ENCODE measurements at regions not wholly inside any gene's neighbourhood (a gene's known extent, or its start where the extent isn't known, plus 50 kb on each side); places are given as distances from the start of the nearest gene placed in this dataset.

DNA sequence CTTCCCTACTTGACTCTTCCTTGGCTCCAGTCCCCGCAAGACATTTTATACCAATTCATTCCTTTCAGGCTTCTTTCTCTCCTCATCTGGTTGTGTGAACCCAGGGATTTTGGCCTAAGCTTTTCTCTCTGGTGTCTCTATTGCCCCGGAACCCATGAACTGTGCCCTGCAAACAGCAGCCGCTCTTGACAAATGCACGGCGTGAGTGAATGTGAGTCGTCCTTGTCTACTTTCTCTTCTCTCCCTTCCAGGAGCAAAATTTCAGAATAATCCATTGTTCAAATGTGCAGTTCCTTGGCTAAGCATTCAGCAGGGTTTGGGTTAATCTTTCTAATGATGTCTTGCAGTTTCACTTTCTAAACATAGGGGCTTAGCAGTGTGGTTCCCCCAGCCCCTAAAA is 250.4 kb upstream of the IRX4 start:
- in situ Hi-C loops (cut with MboI; ENCODE audit: low pct_unique_long_range_greater_than_20kb in 2 of 9, low sequenced_read_pairs in 9 of 9, unreplicated experiment in 9 of 9) = no loop called here
- Histone ChIP-seq H3K27ac (no peak overlapping the region), H3K4me3 (no peak overlapping the region), H3K4me1 (replicated peaks in 1 of 2) (peaks cover 0 to 22% of the 10 kb centered on the region in 2 donors)
- WGBS, 10 experiments = 33 to 78% (median 64%) methylated on average over 1 to 6 of the region's 6 CpGs; no CpG with 5 or more reads in 3 of the 10 experiments
- no peak for ATAC-seq (replicated peaks in 6 of 8)

DNA sequence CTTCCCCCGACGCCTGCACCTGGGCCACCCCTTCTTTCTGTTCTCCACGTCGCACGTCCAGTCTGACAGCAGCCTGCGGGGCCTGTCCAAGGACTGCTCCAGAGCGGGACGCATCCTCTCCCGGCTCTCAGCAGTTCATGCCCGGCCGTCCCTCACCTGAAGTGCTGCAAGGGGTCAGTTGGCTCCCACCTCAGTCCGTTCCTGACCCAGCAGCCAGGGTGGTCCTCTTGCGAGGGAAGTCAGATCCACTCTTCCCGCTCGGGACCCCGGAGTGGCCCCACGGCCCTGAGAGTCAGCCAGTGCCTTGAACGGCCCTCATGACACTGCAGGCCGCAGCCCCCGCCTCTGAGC is 249.7 kb upstream of the IRX4 start:
- H3K27ac ChIP-seq = no peak overlapping the region
- in situ Hi-C loops (cut with MboI; ENCODE audit: low pct_unique_long_range_greater_than_20kb in 2 of 9, low sequenced_read_pairs in 9 of 9, unreplicated experiment in 9 of 9) = no loop called here
- 21 to 100% (median 79%) methylated on average over 1 to 9 of the region's 20 CpGs; no CpG with 5 or more reads in 5 of the 10 experiments for WGBS, 10 experiments
- peaks cover 0 to 22% of the 10 kb centered on the region in 2 donors for H3K4me1 ChIP-seq (replicated peaks in 1 of 2)
- ATAC-seq (replicated peaks in 6 of 8) = no peak
- H3K4me3 ChIP-seq = no peak overlapping the region

DNA sequence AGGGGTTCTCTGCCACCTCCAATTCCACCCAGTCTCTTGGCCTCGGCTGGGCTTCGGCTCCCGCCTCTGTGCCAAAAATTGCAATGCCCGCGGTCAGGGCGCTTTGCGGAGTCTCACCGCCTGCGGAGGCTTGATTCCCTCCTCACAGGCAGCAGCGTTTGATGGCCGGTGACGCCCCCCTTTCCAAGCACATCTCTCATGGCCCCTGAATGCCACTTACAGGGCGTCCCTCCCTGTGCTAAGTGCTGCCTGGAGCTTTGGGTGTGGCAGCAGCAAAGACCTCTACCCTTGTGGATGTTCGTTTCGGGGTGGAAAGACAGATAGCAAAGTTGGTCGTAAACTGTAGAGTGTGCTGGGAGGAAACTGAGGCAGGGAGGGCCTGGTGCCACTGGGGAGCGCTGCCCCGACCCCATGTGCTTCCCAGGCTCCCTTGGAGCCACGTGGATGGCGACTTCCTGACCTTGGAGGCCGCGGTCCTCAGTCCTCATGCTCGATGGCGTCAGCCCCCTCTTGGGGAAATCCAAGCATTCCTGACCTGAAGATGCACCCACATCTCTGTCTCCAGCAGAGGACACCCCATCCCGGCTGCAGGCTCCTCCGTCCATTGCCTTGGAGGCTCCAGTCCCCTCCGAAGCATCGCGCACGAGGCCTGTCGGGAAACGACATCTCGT is 249.2 kb upstream of the IRX4 start:
- H3K4me3 ChIP-seq = no peak overlapping the region
- in situ Hi-C loops (cut with MboI; ENCODE audit: low pct_unique_long_range_greater_than_20kb in 2 of 9, low sequenced_read_pairs in 9 of 9, unreplicated experiment in 9 of 9) = no loop called here
- ATAC-seq (replicated peaks in 6 of 8) = no peak
- peaks cover 0 to 22% of the 10 kb centered on the region in 2 donors for H3K4me1 ChIP-seq (replicated peaks in 1 of 2)
- WGBS, 10 experiments = 48 to 100% (median 93%) methylated on average over 2 to 16 of the region's 33 CpGs; no CpG with 5 or more reads in 1 of the 10 experiments
- H3K27ac ChIP-seq = no peak overlapping the region

DNA sequence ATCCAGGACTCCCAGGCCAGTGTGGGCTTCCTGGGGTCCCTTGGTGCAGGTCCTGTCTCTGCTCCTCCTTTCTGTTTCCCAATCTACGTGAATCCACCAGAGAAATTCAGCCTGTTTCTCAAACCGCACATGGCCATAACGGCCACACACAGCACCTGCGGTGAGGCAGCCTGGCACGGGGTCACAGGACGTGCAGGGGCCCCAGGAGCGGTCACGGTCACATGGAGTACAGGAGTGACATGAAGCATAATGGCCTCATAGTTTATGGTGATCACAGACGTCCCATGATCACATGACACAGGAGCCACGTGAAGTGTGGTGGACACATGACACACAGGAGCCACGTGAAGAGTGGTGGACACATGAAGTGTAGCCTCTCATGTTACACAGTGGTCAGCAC is 248.5 kb upstream of the IRX4 start:
- ATAC-seq (replicated peaks in 6 of 8) = no peak
- Histone ChIP-seq H3K4me3 (no peak overlapping the region), H3K4me1 (replicated peaks in 1 of 2) (peaks cover 0 to 22% of the 10 kb centered on the region in 2 donors), H3K27ac (no peak overlapping the region)
- in situ Hi-C loops (cut with MboI; ENCODE audit: low pct_unique_long_range_greater_than_20kb in 2 of 9, low sequenced_read_pairs in 9 of 9, unreplicated experiment in 9 of 9) = no loop called here
- 40 to 87% (median 79%) methylated on average over 1 to 7 of the region's 11 CpGs; no CpG with 5 or more reads in 4 of the 10 experiments for WGBS, 10 experiments

DNA sequence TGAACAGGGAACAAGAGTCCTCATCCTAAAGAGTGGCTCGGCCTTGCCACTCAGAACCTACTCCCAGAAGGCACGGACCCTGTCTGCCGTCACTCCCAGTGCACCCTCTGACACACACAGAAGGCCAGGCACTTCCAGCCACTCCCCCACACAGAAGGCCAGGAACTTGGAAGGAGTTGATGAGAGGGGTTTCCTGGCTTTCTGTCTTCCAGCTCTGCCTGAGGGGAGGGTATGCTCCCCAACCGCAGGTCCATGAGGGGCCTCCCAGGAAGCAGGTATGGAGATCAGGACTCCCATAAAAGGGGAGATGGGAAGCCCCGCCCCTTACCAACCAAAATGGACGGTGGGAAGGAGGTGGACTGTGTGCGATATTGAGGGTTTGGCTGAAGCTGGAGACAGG is 247.6 kb upstream of the IRX4 start:
- in situ Hi-C loops (cut with MboI; ENCODE audit: low pct_unique_long_range_greater_than_20kb in 2 of 9, low sequenced_read_pairs in 9 of 9, unreplicated experiment in 9 of 9) = no loop called here
- ATAC-seq (replicated peaks in 6 of 8) = no peak
- H3K4me3 ChIP-seq = no peak overlapping the region
- no peak overlapping the region for H3K27ac ChIP-seq
- WGBS, 10 experiments = 78 to 93% (median 89%) methylated on average over 3 to 7 of the region's 7 CpGs; no CpG with 5 or more reads in 5 of the 10 experiments
- H3K4me1 ChIP-seq (replicated peaks in 1 of 2) = peaks cover 0 to 22% of the 10 kb centered on the region in 2 donors

DNA sequence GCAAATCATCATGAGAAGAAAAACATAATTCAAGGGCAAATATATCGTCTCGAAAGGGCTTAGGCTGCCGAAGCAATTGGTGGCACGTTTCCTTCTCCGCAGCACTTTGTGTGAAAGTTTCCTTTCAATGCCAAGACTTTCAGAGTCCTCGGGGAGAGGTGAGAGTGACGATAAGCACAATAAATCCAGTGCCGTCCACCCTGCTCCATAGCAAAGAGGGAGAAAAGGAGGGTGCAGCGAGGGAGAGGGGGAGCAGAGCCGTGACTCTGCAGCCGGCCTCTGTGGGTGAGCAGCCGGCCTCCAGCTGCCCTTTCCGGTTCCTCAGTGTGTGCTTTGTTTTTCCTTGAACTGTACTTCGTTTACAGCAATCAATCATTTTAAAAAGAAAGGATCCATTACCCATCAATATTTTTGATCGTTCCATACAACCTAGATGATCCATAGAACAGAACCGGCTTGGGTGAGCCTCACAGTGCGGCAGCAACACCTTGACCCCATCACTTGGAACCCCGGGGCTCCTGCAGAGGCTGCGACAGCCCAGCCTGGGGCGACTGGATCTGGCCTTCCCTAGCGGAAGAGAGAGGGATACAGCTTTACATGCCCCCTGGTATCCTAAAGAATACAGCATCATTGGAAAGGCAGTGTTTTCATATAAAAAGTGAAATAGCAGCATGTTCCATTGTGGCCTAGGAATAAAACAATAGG is 247.0 kb upstream of the IRX4 start:
- ATAC-seq (replicated peaks in 6 of 8) = peak in 4 of 8 experiments; percentile 72 to 77 (median 76)
- Histone ChIP-seq H3K4me1 (replicated peaks in 1 of 2) (peaks cover 0 to 27% of the 10 kb centered on the region in 2 donors), H3K27ac (no peak overlapping the region), H3K4me3 (no peak overlapping the region)
- in situ Hi-C loops (cut with MboI; ENCODE audit: low pct_unique_long_range_greater_than_20kb in 2 of 9, low sequenced_read_pairs in 9 of 9, unreplicated experiment in 9 of 9) = no loop called here
- 10 to 68% (median 40%) methylated on average over 1 to 17 of the region's 21 CpGs; no CpG with 5 or more reads in 1 of the 10 experiments for WGBS, 10 experiments

DNA sequence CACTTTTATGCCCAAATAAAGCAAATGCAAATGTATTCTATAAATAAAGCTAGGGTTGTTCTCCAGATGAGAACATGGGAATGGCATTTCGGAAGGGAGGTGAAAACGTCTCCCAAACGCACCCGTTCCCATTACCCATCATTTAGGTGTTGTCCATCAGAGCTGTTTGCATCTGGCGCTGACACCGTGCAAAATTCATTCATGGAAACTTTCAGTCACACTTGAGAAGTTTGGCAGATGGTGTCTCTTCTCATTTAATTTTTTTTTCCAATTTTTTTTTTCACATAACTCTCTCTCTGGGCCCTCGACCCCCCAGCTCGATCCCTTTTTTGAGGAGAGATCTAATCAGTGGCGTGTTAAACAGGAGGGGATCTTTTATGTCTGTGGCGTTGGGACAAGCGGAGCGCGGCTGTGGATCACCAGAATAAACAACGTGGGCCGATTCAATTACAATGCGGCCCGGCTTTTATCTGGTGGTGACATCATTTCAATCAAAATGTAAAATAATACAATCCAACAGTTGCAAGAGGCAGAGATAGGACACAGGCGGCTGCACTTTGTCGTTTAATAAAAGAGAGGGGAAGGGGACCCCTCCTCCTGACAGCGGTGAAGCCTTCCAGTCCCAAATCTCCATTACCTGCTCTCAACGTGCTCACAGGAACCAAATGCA is 246.1 kb upstream of the IRX4 start:
- WGBS, 10 experiments = 3 to 67% (median 45%) methylated on average over 6 to 19 of the region's 21 CpGs
- in situ Hi-C loops (cut with MboI; ENCODE audit: low pct_unique_long_range_greater_than_20kb in 2 of 9, low sequenced_read_pairs in 9 of 9, unreplicated experiment in 9 of 9) = no loop called here
- no peak overlapping the region for H3K27ac ChIP-seq
- peaks cover 0 to 29% of the 10 kb centered on the region in 2 donors for H3K4me1 ChIP-seq (replicated peaks in 1 of 2)
- peak in 4 of 8 experiments; percentile 35 to 56 (median 46) for ATAC-seq (replicated peaks in 6 of 8)
- H3K4me3 ChIP-seq = no peak overlapping the region

DNA sequence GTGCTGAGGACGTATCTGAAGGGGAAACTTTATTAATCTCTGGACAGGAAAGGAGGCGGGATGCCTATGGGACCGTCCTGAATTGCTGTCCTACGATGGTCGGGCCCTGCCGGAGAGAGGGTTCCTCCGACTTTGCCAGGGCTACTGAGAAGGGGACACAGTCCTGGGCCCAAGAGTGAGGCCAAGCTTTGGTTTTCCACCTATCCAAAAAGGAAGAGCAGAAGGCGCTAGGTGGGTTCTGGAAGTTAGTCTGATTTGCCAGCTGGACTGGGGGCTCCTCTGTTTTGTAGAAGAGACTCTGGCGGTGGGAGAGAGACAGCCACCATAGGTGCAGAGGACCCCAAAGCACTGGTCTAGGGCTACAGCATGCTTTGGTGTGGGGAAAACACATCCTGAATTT is 243.8 kb upstream of the IRX4 start:
- peaks cover 0 to 29% of the 10 kb centered on the region in 2 donors for H3K4me1 ChIP-seq (replicated peaks in 1 of 2)
- no peak overlapping the region for H3K4me3 ChIP-seq
- in situ Hi-C loops (cut with MboI; ENCODE audit: low pct_unique_long_range_greater_than_20kb in 2 of 9, low sequenced_read_pairs in 9 of 9, unreplicated experiment in 9 of 9) = no loop called here
- no peak overlapping the region for H3K27ac ChIP-seq
- ATAC-seq (replicated peaks in 6 of 8) = no peak
- 0 to 100% (median 50%) methylated on average over 1 to 8 of the region's 9 CpGs; no CpG with 5 or more reads in 1 of the 10 experiments for WGBS, 10 experiments

DNA sequence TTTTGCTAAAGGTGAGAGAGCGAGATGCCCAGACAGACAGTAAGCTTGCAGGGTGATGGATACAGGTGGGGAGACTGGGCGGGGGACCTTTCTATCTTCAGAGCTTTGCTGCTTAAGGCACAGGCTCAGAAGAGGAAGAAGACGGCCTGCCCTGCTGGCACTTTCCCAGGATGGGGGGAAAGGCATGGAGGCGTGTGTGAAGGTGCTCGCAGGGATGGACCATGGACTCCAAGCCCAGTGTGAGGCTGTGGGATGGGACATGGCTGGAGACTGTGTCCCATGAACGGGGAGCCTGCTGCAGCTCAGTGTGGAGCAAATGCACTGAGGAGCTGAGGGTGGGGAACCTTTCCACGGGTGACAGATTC is 243.2 kb upstream of the IRX4 start:
- ATAC-seq (replicated peaks in 6 of 8) = no peak
- H3K4me3 ChIP-seq = no peak overlapping the region
- H3K27ac ChIP-seq = no peak overlapping the region
- in situ Hi-C loops (cut with MboI; ENCODE audit: low pct_unique_long_range_greater_than_20kb in 2 of 9, low sequenced_read_pairs in 9 of 9, unreplicated experiment in 9 of 9) = no loop called here
- 0 to 100% (median 43%) methylated on average over 1 to 4 of the region's 7 CpGs; no CpG with 5 or more reads in 4 of the 10 experiments for WGBS, 10 experiments
- peaks cover 0 to 29% of the 10 kb centered on the region in 2 donors for H3K4me1 ChIP-seq (replicated peaks in 1 of 2)

DNA sequence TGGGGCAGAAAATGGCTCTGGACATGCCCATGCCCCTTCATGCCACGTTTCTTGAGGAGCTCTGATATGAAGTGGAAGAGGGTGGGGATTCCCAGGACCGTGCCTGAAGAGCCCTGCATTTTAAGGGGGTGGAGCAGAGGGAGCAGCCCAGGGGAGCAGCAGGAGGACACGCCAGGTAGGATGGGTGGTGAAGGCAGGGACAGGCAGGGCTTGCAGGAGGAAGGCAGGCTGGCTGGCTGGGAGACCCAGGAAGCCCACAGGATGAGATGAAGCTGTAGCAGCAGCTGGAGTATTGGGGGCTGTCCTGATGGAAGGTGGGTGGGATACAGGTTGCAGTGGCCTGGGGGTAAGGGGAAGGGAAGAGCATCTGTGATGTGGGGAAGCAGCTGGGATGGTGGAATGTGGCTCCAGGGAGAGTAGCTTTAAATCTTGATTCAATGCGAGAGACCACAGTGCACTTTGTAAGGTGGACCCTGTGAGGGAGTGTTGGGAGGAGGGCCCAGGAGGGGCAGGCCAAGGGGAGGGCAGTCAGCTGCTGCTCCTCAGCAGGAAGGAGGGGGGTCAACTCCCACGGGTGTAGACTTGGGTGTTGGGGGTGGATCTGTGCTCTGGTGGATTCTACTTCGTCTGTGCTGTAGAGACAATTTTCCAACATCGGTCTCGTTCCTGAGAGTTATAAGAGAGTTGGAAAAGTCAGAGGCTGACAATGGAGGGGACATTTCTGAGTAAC is 242.6 kb upstream of the IRX4 start:
- WGBS, 10 experiments = 0 to 60% (median 17%) methylated on average over 1 to 5 of the region's 8 CpGs; no CpG with 5 or more reads in 4 of the 10 experiments
- H3K4me1 ChIP-seq (replicated peaks in 1 of 2) = peaks cover 0 to 28% of the 10 kb centered on the region in 2 donors
- in situ Hi-C loops (cut with MboI; ENCODE audit: low pct_unique_long_range_greater_than_20kb in 2 of 9, low sequenced_read_pairs in 9 of 9, unreplicated experiment in 9 of 9) = no loop called here
- no peak overlapping the region for H3K4me3 ChIP-seq
- H3K27ac ChIP-seq = no peak overlapping the region
- ATAC-seq (replicated peaks in 6 of 8) = no peak

DNA sequence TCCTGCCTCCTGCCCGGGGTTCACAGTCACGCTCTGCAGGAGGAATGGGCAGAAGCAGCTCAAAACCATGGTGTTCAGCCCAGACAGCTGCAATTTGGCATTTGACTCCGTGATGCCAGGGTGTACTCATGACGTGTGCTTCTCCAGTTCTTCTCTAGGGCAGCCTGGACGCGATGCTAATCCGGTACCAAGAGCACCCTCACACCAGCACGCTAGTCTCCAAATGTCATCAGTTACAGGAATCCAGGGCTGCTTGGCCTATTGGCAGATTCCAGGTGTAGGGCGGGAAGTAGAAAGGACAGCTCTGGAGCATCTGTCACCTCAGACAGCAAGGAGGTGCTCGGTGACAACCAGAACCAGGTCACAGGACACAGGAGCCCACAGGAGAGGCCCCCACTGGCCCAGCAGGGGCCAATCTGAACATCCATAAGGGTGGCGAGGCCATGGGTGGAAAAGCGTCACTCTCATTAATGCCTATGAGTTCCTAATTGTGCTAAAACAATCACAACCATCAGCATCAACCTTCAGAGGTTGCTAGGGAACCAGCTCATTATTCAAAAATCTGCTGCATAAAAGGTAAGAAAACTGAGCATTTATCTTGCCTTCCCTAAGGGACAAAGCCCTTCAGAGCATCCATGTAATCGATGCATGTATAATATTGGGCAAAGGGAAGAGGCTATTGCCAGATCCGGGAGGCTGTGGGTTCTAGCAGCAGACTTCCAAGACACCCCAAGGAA is 241.9 kb upstream of the IRX4 start:
- Histone ChIP-seq H3K4me3 (no peak overlapping the region), H3K4me1 (replicated peaks in 1 of 2) (peaks cover 0 to 21% of the 10 kb centered on the region in 2 donors), H3K27ac (no peak overlapping the region)
- ATAC-seq (replicated peaks in 6 of 8) = no peak
- in situ Hi-C loops (cut with MboI; ENCODE audit: low pct_unique_long_range_greater_than_20kb in 2 of 9, low sequenced_read_pairs in 9 of 9, unreplicated experiment in 9 of 9) = no loop called here
- WGBS, 10 experiments = 11 to 93% (median 67%) methylated on average over 1 to 10 of the region's 14 CpGs; no CpG with 5 or more reads in 2 of the 10 experiments

DNA sequence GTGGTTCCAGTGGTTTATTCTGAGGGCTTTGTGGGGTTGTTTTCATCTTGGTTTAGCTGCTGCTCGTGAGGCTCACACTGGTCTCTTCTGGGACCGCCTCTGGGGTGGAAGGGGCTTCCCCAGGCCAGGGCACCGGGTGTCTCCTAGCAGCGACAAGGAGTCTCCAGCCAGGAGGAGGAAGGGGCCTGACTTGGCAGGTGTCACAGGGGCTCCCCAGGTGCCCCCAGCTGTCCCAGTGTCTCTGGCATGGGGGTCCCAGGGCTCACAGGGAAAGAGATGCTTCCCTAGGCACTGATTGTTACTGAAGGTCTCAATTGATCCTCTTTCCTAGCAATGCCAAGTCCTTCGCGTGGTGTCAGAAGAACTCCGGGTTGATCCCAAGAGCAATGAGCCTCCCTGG is 241.1 kb upstream of the IRX4 start:
- no peak for ATAC-seq (replicated peaks in 6 of 8)
- Histone ChIP-seq H3K27ac (no peak overlapping the region), H3K4me3 (no peak overlapping the region), H3K4me1 (replicated peaks in 1 of 2) (peaks cover 0 to 13% of the 10 kb centered on the region in 2 donors)
- 67 to 100% (median 92%) methylated on average over 1 to 3 of the region's 7 CpGs; no CpG with 5 or more reads in 6 of the 10 experiments for WGBS, 10 experiments
- in situ Hi-C loops (cut with MboI; ENCODE audit: low pct_unique_long_range_greater_than_20kb in 2 of 9, low sequenced_read_pairs in 9 of 9, unreplicated experiment in 9 of 9) = no loop called here

Data from motor neuron (in vitro differentiated cells).